Mesodermal cell (in vitro differentiated cells): ENCODE measurements at regions not wholly inside any gene's neighbourhood (a gene's known extent, or its start where the extent isn't known, plus 50 kb on each side); places are given as distances from the start of the nearest gene placed in this dataset.

Experiments used
- H3K27ac ChIP-seq: 2 replicates; pipeline ENCODE4 v1.7.0; 2013; ENCODE audit warnings: mild to moderate bottlenecking, low read depth, low read length, moderate library complexity; ENCODE audit not compliant: severe bottlenecking
- H3K36me3 ChIP-seq: 2 replicates; pipeline ENCODE4 v1.7.1; 2013; ENCODE audit warnings: mild to moderate bottlenecking, low read length, moderate library complexity; ENCODE audit not compliant: control insufficient read depth, insufficient read depth
- H3K4me1 ChIP-seq: one replicate; pipeline ENCODE4 v1.7.1; 2013; ENCODE audit warnings: mild to moderate bottlenecking, low read length; ENCODE audit not compliant: insufficient read depth, control insufficient read depth, poor library complexity, severe bottlenecking
- H3K4me3 ChIP-seq: 2 replicates; pipeline ENCODE4 v1.7.0; 2013; ENCODE audit warnings: low read length, control low read depth, mild to moderate bottlenecking; ENCODE audit not compliant: insufficient read depth, poor library complexity, severe bottlenecking; ENCODE audit errors: extremely low read depth
- H3K9me3 ChIP-seq: 2 replicates; pipeline ENCODE4 v1.7.1; 2013; ENCODE audit warnings: mild to moderate bottlenecking, low read length, moderate library complexity; ENCODE audit not compliant: control insufficient read depth
- whole genome bisulfite sequencing, 2 experiments: methylation state at CpG; one replicate each; pipeline ENCODE4 v1.1.5; 2013; ENCODE audit warnings: missing lambda C conversion rate in 2 of 2; ENCODE audit not compliant: insufficient coverage in 2 of 2; 5-methylcytosine and 5-hydroxymethylcytosine counted together

GRCh38 chr7:114050571-114050970, 131.8 kb upstream of the PPP1R3A start:
- H3K27ac ChIP-seq, result no peak overlapping the region
- 100% methylated on average over 1 of the region's 3 CpGs for WGBS, 2 experiments
- no peak overlapping the region for H3K4me3 ChIP-seq
- H3K9me3 ChIP-seq, result no peaks in the 10 kb centered on the region
- H3K4me1 ChIP-seq, result no peaks in the 10 kb centered on the region
- no peaks in the 10 kb centered on the region for H3K36me3 ChIP-seq

- H3K27ac ChIP-seq, result no peak overlapping the region
- no peak overlapping the region for H3K4me3 ChIP-seq
- no peaks in the 10 kb centered on the region for H3K9me3 ChIP-seq
- H3K4me1 ChIP-seq, result no peaks in the 10 kb centered on the region
- WGBS, 2 experiments, result 77 to 96% methylated on average over 9 to 11 of the region's 12 CpGs
- H3K36me3 ChIP-seq, result no peaks in the 10 kb centered on the region
Measured at GRCh38 chr7:114048386-114049235, 129.8 kb upstream of the PPP1R3A start.

GRCh38 chr7:114047889-114048288, 129.1 kb upstream of the PPP1R3A start:
- Histone ChIP-seq H3K36me3 (no peaks in the 10 kb centered on the region), H3K9me3 (no peaks in the 10 kb centered on the region), H3K4me3 (no peak overlapping the region), H3K4me1 (no peaks in the 10 kb centered on the region), H3K27ac (no peak overlapping the region)
- 86 to 100% methylated on average over 1 to 2 of the region's 2 CpGs for WGBS, 2 experiments

- H3K36me3 ChIP-seq, result no peaks in the 10 kb centered on the region
- H3K4me3 ChIP-seq, result no peak overlapping the region
- H3K27ac ChIP-seq, result no peak overlapping the region
- no CpG with 5 or more reads among the region's 2 CpGs for WGBS, 2 experiments
- no peaks in the 10 kb centered on the region for H3K4me1 ChIP-seq
- H3K9me3 ChIP-seq, result no peaks in the 10 kb centered on the region
Measured at GRCh38 chr7:114033475-114033874, 114.7 kb upstream of the PPP1R3A start.

GRCh38 chr7:114026486-114027089, 107.8 kb upstream of the PPP1R3A start:
- WGBS, 2 experiments, result no CpG with 5 or more reads among the region's 1 CpG
- no peaks in the 10 kb centered on the region for H3K4me1 ChIP-seq
- no peaks in the 10 kb centered on the region for H3K36me3 ChIP-seq
- H3K4me3 ChIP-seq, result no peak overlapping the region
- H3K9me3 ChIP-seq, result no peaks in the 10 kb centered on the region
- no peak overlapping the region for H3K27ac ChIP-seq

GRCh38 chr7:114021135-114021534, 102.3 kb upstream of the PPP1R3A start:
- H3K4me1 ChIP-seq, result no peaks in the 10 kb centered on the region
- H3K27ac ChIP-seq, result no peak overlapping the region
- H3K9me3 ChIP-seq, result no peaks in the 10 kb centered on the region
- no peak overlapping the region for H3K4me3 ChIP-seq
- no peaks in the 10 kb centered on the region for H3K36me3 ChIP-seq
- 83% methylated on average over 1 of the region's 3 CpGs; no CpG with 5 or more reads in 1 of the 2 experiments for WGBS, 2 experiments

- Histone ChIP-seq H3K9me3 (no peaks in the 10 kb centered on the region), H3K4me3 (no peak overlapping the region), H3K36me3 (no peaks in the 10 kb centered on the region), H3K4me1 (no peaks in the 10 kb centered on the region), H3K27ac (no peak overlapping the region)
- 79 to 84% methylated on average over 5 of the region's 5 CpGs for WGBS, 2 experiments
Measured at GRCh38 chr7:114008696-114009095, 89.9 kb upstream of the PPP1R3A start.

- Histone ChIP-seq H3K27ac (no peak overlapping the region), H3K9me3 (no peaks in the 10 kb centered on the region), H3K36me3 (no peaks in the 10 kb centered on the region), H3K4me1 (no peaks in the 10 kb centered on the region), H3K4me3 (no peak overlapping the region)
- WGBS, 2 experiments, result 86 to 100% methylated on average over 1 of the region's 2 CpGs
Measured at GRCh38 chr7:114007386-114007785, 88.6 kb upstream of the PPP1R3A start.

- H3K27ac ChIP-seq, result no peak overlapping the region
- peaks cover 6% of the 10 kb centered on the region for H3K9me3 ChIP-seq
- no peak overlapping the region for H3K4me3 ChIP-seq
- no peaks in the 10 kb centered on the region for H3K4me1 ChIP-seq
- H3K36me3 ChIP-seq, result no peaks in the 10 kb centered on the region
Measured at GRCh38 chr7:113998934-113999333, 80.1 kb upstream of the PPP1R3A start.

GRCh38 chr7:113996405-113996804, 77.6 kb upstream of the PPP1R3A start:
- Histone ChIP-seq H3K9me3 (no peaks in the 10 kb centered on the region), H3K4me1 (no peaks in the 10 kb centered on the region), H3K27ac (no peak overlapping the region), H3K4me3 (no peak overlapping the region), H3K36me3 (no peaks in the 10 kb centered on the region)
- 100% methylated on average over 1 of the region's 4 CpGs; no CpG with 5 or more reads in 1 of the 2 experiments for WGBS, 2 experiments

GRCh38 chr7:113986216-113986615, 67.4 kb upstream of the PPP1R3A start:
- Histone ChIP-seq H3K27ac (no peak overlapping the region), H3K4me3 (no peak overlapping the region), H3K4me1 (no peaks in the 10 kb centered on the region), H3K9me3 (no peaks in the 10 kb centered on the region), H3K36me3 (no peaks in the 10 kb centered on the region)
- WGBS, 2 experiments, result no CpG with 5 or more reads among the region's 2 CpGs
